GM12875 (cell line): ENCODE measurements at regions not wholly inside any gene's neighbourhood (a gene's known extent, or its start where the extent isn't known, plus 50 kb on each side); places are given as distances from the start of the nearest gene placed in this dataset.

ENCODE experiments used
- H3K4me3 ChIP-seq: one replicate; pipeline ENCODE4 v1.5.1; 2011; ENCODE audit warnings: low read depth, low read length, control low read depth
- CTCF ChIP-seq: IDR thresholded peaks from 2 replicates; pipeline ENCODE4 v1.5.1; 2011; ENCODE audit warnings: low read depth, mild to moderate bottlenecking, control low read depth, inconsistent platforms, low read length, moderate library complexity, borderline replicate concordance; ENCODE audit not compliant: insufficient read depth

- TF ChIP-seq CTCF, result no peak
- H3K4me3 ChIP-seq, result no peak overlapping the region
These were observed 62.2 kb upstream of the WSCD2 start for GRCh38 chr12:108066583-108067577.

GRCh38 chr12:108069651-108070165 is 59.4 kb upstream of the WSCD2 start:
- TF ChIP-seq CTCF, result no peak
- H3K4me3 ChIP-seq, result no peak overlapping the region

- no peak overlapping the region for H3K4me3 ChIP-seq
- no peak for TF ChIP-seq CTCF
These were observed 53.5 kb upstream of the WSCD2 start for GRCh38 chr12:108075561-108075960.

- no peak for TF ChIP-seq CTCF
- H3K4me3 ChIP-seq, result no peak overlapping the region
These were observed 52.5 kb upstream of the WSCD2 start for GRCh38 chr12:108076556-108076955.

DNA sequence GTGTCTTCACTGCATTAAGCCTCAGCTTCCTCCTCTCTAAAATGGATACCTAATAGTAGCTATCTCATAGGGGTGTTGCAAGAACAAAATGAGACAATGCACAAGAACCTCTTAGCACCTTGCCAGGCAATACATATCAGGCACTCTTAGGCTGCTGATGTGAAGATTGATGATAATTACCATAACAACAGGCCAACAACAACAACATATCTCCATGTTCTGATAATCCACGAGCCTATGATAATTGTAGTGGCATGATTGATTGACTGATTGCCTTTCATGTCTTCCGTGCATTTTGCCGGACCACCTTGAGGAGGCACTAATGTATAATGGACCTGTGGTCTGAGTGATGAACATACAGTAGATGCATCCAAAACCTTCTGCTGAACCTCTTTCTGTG is 50.7 kb upstream of the WSCD2 start:
- no peak overlapping the region for H3K4me3 ChIP-seq
- TF ChIP-seq CTCF, result no peak
